ENCODE measurements at regions not wholly inside any gene's neighbourhood (a gene's known extent, or its start where the extent isn't known, plus 50 kb on each side); places are given as distances from the start of the nearest gene placed in this dataset.
A peak's percentile ranks its signal among the peaks of the same experiment; 100 is the strongest.
"Not testable (repeated sequence)": the region's sequence is repeated elsewhere in the genome, so short reads cannot be mapped to it uniquely, and the experiment has no call there.

DNA sequence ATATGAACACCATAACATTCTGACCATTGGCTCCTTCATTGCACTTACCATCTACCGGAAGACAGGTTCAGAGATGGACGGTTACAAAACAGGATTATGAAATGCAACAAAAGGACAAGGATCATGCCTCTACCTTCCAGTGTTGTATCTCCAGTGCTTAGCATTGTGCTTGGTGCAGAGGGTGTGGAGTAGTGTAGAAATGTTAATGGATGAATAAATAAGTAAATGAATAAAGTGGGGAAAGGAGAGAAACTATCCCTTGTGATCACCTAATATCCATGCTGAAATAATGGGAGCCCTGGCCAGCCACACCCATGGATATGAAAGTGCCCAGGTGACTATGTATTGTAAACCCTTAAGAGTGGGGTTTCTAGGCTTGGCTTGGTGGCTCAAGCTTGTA lies 344.8 kb upstream of the LMCD1 start:
- FAIRE-seq: no peak
- TF ChIP-seq, protein P1, sequence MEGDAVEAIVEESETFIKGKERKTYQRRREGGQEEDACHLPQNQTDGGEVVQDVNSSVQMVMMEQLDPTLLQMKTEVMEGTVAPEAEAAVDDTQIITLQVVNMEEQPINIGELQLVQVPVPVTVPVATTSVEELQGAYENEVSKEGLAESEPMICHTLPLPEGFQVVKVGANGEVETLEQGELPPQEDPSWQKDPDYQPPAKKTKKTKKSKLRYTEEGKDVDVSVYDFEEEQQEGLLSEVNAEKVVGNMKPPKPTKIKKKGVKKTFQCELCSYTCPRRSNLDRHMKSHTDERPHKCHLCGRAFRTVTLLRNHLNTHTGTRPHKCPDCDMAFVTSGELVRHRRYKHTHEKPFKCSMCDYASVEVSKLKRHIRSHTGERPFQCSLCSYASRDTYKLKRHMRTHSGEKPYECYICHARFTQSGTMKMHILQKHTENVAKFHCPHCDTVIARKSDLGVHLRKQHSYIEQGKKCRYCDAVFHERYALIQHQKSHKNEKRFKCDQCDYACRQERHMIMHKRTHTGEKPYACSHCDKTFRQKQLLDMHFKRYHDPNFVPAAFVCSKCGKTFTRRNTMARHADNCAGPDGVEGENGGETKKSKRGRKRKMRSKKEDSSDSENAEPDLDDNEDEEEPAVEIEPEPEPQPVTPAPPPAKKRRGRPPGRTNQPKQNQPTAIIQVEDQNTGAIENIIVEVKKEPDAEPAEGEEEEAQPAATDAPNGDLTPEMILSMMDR (IDR thresholded peaks at IDR 0.05; ENCODE audit: insufficient read depth, missing control alignments): no peak
- no peak for DNase-seq (ENCODE audit: insufficient read length, low spot score)

- TF ChIP-seq, protein P1 (IDR thresholded peaks at IDR 0.05; ENCODE audit: insufficient read depth, missing control alignments): no peak
- DNase-seq (ENCODE audit: insufficient read length, low spot score) (no peak), FAIRE-seq (no peak)
These were observed 344.0 kb upstream of the LMCD1 start for GRCh38 chr3:8157640-8158039.

- FAIRE-seq: no peak
These were observed 337.5 kb upstream of the LMCD1 start for GRCh38 chr3:8164145-8164544.

GRCh38 chr3:8166014-8166413 lies 335.6 kb upstream of the LMCD1 start:
- TF ChIP-seq, protein P1 (IDR thresholded peaks at IDR 0.05; ENCODE audit: insufficient read depth, missing control alignments): no peak
- DNase-seq (ENCODE audit: insufficient read length, low spot score) (no peak), FAIRE-seq (no peak)

More at GRCh38 chr3:8164145-8164544, 337.5 kb upstream of the LMCD1 start:
- DNase-seq (ENCODE audit: insufficient read length, low spot score): no peak
- TF ChIP-seq, protein P1 (IDR thresholded peaks at IDR 0.05; ENCODE audit: insufficient read depth, missing control alignments): no peak

DNA sequence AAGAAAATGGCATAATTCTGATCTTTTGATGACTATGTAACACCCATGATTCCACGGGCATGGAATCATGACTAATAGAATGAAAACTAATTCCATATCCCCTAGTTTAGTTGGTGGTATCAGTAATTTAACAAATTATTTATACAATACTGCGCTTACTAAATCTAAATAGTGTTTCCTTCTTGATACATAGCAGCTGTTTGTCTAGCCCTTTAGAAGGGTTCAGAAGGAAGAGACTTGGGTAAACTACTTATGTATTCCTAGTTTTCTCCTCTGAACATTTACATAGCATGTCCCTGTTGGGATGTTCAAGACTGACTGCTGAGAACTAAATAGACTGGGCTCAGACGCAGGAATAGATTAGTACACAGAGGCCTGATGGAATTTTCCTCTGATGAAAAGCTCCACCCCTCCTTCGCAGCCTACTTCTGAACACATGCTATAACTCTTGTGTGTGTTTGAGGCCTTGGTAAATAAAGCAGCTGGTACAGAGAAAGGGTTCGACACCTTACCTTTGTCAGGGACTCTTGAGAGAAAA lies 330.6 kb upstream of the LMCD1 start:
- FAIRE-seq: peak; percentile 29
- TF ChIP-seq, protein P1 (IDR thresholded peaks at IDR 0.05; ENCODE audit: insufficient read depth, missing control alignments): no peak
- DNase-seq (ENCODE audit: insufficient read length, low spot score): no peak

GRCh38 chr3:8173892-8174291 lies 327.7 kb upstream of the LMCD1 start:
- FAIRE-seq: no peak
- no peak for DNase-seq (ENCODE audit: insufficient read length, low spot score)
- TF ChIP-seq, protein P1 (IDR thresholded peaks at IDR 0.05; ENCODE audit: insufficient read depth, missing control alignments): no peak

DNA sequence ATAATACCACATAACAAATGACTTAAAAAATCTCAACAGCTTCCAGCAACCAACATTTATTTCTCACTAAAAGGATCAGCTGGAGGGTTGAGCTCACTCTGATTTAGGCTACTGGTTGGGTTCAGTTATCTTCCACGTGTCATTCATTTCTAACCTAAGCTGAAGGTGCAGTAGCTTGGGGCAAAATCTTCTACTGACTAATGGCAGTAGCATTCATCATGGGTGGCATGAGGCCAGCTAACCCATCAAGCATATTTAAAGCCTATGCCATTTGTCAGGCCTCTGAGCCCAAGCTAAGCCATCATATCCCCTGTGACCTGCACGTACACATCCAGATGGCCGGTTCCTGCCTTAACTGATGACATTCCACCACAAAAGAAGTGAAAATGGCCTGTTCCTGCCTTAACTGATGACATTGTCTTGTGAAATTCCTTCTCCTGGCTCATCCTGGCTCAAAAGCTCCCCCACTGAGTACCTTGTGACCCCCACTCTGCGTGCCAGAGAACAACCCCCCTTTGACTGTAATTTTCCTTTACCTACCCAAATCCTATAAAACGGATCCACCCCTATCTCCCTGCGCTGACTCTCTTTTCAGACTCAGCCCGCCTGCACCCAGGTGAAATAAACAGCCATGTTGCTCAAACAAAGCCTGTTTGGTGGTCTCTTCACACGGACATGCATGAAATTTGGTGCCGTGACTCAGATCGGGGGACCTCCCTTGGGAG lies 324.7 kb upstream of the LMCD1 start:
- FAIRE-seq; DNase-seq (ENCODE audit: insufficient read length, low spot score): not testable (repeated sequence)

GRCh38 chr3:8178516-8178915 lies 323.1 kb upstream of the LMCD1 start:
- not testable (repeated sequence) for FAIRE-seq; DNase-seq (ENCODE audit: insufficient read length, low spot score)
